ENCODE measurements at regions not wholly inside any gene's neighbourhood (a gene's known extent, or its start where the extent isn't known, plus 50 kb on each side); places are given as distances from the start of the nearest gene placed in this dataset.
"Not testable (repeated sequence)": the region's sequence is repeated elsewhere in the genome, so short reads cannot be mapped to it uniquely, and the experiment has no call there.

- no peaks in the 10 kb centered on the region for H3K79me2 ChIP-seq (ENCODE audit: low read length)
- no peak overlapping the region for H3K9ac ChIP-seq (ENCODE audit: low read length)
- TF ChIP-seq EZH2phosphoT487 (IDR thresholded peaks at IDR 0.05; ENCODE audit: low read length) (no peak), CTCF (IDR thresholded peaks at IDR 0.05; ENCODE audit: low read length) (no peak), EZH2 (optimal IDR thresholded peaks at IDR 0.05; ENCODE audit: low read depth, low read length) (no peak)
- H3K27ac ChIP-seq (ENCODE audit: low read length): no peak overlapping the region
- H4K20me1 ChIP-seq (ENCODE audit: insufficient read depth, low read length): no peaks in the 10 kb centered on the region
- no peaks in the 10 kb centered on the region for H3K4me1 ChIP-seq (ENCODE audit: low read length)
- no peak for DNase-seq
- no peaks in the 10 kb centered on the region for H3K27me3 ChIP-seq (replicated peaks; ENCODE audit: insufficient read depth, low read length)
- H3F3A ChIP-seq (ENCODE audit: insufficient read depth, low read length): no peaks in the 10 kb centered on the region
- no peak overlapping the region for H2AFZ ChIP-seq (ENCODE audit: low read length)
- no peaks in the 10 kb centered on the region for H3K9me2 ChIP-seq (replicated peaks; ENCODE audit: insufficient read depth, low read length)
- no peaks in the 10 kb centered on the region for H3K9me3 ChIP-seq (replicated peaks; ENCODE audit: insufficient read depth, low read length)
- no peak overlapping the region for H3K4me3 ChIP-seq (ENCODE audit: low read length)
- no peaks in the 10 kb centered on the region for H3K36me3 ChIP-seq (replicated peaks; ENCODE audit: insufficient read depth, low read length)
- no peak overlapping the region for H3K4me2 ChIP-seq (ENCODE audit: low read depth, low read length)
Measured at GRCh38 chr3:20563985-20564384, 378.0 kb upstream of the SGO1 start.

DNA sequence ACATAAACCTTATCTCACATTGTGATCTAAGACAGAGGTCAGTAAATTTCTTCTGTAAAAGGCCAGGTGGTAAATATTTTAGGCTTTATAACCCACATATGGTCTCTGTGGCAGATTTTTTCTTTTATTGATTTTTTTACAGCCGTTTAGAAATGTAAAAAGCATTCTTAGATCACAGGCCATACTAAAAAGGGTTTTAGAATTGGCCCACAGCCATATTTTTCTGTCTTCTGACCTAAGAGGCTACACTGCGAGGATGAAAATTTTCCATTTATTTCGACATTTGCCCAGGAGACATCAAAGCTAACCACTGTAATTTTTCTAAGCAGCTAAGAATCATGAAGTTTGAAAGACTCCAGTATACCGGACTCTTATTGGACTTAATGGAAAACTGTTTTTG is 377.2 kb upstream of the SGO1 start:
- H3K4me1 ChIP-seq (ENCODE audit: low read length): no peaks in the 10 kb centered on the region
- H3K4me3 ChIP-seq (ENCODE audit: low read length): no peak overlapping the region
- H3K4me2 ChIP-seq (ENCODE audit: low read depth, low read length): no peak overlapping the region
- no peak overlapping the region for H2AFZ ChIP-seq (ENCODE audit: low read length)
- H3F3A ChIP-seq (ENCODE audit: insufficient read depth, low read length): no peaks in the 10 kb centered on the region
- DNase-seq: no peak
- H3K27me3 ChIP-seq (replicated peaks; ENCODE audit: insufficient read depth, low read length): no peaks in the 10 kb centered on the region
- H3K9ac ChIP-seq (ENCODE audit: low read length): no peak overlapping the region
- no peak for TF ChIP-seq EZH2 (optimal IDR thresholded peaks at IDR 0.05; ENCODE audit: low read depth, low read length)
- TF ChIP-seq EZH2phosphoT487 (IDR thresholded peaks at IDR 0.05; ENCODE audit: low read length): no peak
- no peak for TF ChIP-seq CTCF (IDR thresholded peaks at IDR 0.05; ENCODE audit: low read length)
- H3K36me3 ChIP-seq (replicated peaks; ENCODE audit: insufficient read depth, low read length): no peaks in the 10 kb centered on the region
- H3K79me2 ChIP-seq (ENCODE audit: low read length): no peaks in the 10 kb centered on the region
- H4K20me1 ChIP-seq (ENCODE audit: insufficient read depth, low read length): no peaks in the 10 kb centered on the region
- no peak overlapping the region for H3K27ac ChIP-seq (ENCODE audit: low read length)
- no peaks in the 10 kb centered on the region for H3K9me3 ChIP-seq (replicated peaks; ENCODE audit: insufficient read depth, low read length)
- no peaks in the 10 kb centered on the region for H3K9me2 ChIP-seq (replicated peaks; ENCODE audit: insufficient read depth, low read length)

GRCh38 chr3:20561166-20561565 is 375.2 kb upstream of the SGO1 start:
- no peak for DNase-seq
- no peaks in the 10 kb centered on the region for H4K20me1 ChIP-seq (ENCODE audit: insufficient read depth, low read length)
- TF ChIP-seq EZH2phosphoT487 (IDR thresholded peaks at IDR 0.05; ENCODE audit: low read length): no peak
- no peak for TF ChIP-seq CTCF (IDR thresholded peaks at IDR 0.05; ENCODE audit: low read length)
- no peak for TF ChIP-seq EZH2 (optimal IDR thresholded peaks at IDR 0.05; ENCODE audit: low read depth, low read length)
- no peaks in the 10 kb centered on the region for H3K9me3 ChIP-seq (replicated peaks; ENCODE audit: insufficient read depth, low read length)
- no peaks in the 10 kb centered on the region for H3K4me1 ChIP-seq (ENCODE audit: low read length)
- H3K4me3 ChIP-seq (ENCODE audit: low read length): no peak overlapping the region
- no peaks in the 10 kb centered on the region for H3K36me3 ChIP-seq (replicated peaks; ENCODE audit: insufficient read depth, low read length)
- H3K27ac ChIP-seq (ENCODE audit: low read length): no peak overlapping the region
- no peaks in the 10 kb centered on the region for H3K27me3 ChIP-seq (replicated peaks; ENCODE audit: insufficient read depth, low read length)
- H3K9me2 ChIP-seq (replicated peaks; ENCODE audit: insufficient read depth, low read length): no peaks in the 10 kb centered on the region
- H2AFZ ChIP-seq (ENCODE audit: low read length): no peak overlapping the region
- no peaks in the 10 kb centered on the region for H3K79me2 ChIP-seq (ENCODE audit: low read length)
- no peaks in the 10 kb centered on the region for H3F3A ChIP-seq (ENCODE audit: insufficient read depth, low read length)
- H3K4me2 ChIP-seq (ENCODE audit: low read depth, low read length): no peak overlapping the region
- no peak overlapping the region for H3K9ac ChIP-seq (ENCODE audit: low read length)

DNA sequence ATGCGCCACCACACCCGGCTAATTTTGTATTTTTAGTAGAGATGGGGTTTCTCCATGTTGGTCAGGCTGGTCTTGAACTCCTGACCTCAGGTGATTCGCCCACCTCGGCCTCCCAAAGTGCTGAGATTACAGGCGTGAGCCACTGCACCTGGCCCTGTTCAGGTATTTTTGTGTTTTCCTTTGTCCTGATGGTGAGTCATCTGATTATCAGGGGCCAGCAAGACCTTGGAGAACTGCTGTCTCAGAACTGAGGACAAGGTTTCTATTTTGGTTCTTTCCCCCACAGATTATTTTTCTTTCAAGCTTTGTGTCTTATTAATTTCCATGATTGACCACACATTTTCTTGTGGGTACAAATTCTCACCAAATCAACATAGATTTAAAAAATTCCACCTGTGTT is 374.4 kb upstream of the SGO1 start:
- H4K20me1 ChIP-seq (ENCODE audit: insufficient read depth, low read length); H3K9me3 ChIP-seq (replicated peaks; ENCODE audit: insufficient read depth, low read length); H3K79me2 ChIP-seq (ENCODE audit: low read length); H3K27me3 ChIP-seq (replicated peaks; ENCODE audit: insufficient read depth, low read length); H3K4me1 ChIP-seq (ENCODE audit: low read length); H3K9ac ChIP-seq (ENCODE audit: low read length); H3K36me3 ChIP-seq (replicated peaks; ENCODE audit: insufficient read depth, low read length); H3K9me2 ChIP-seq (replicated peaks; ENCODE audit: insufficient read depth, low read length); H3K4me3 ChIP-seq (ENCODE audit: low read length); H3K4me2 ChIP-seq (ENCODE audit: low read depth, low read length); H3K27ac ChIP-seq (ENCODE audit: low read length); H3F3A ChIP-seq (ENCODE audit: insufficient read depth, low read length); H2AFZ ChIP-seq (ENCODE audit: low read length): not testable (repeated sequence)
- DNase-seq: peak; percentile 18
